Neural cell (in vitro differentiated cells): ENCODE measurements at regions not wholly inside any gene's neighbourhood (a gene's known extent, or its start where the extent isn't known, plus 50 kb on each side); places are given as distances from the start of the nearest gene placed in this dataset.

Source experiments
- H2AFZ ChIP-seq: fragments of 200-600, 300-800 bp; sonication (generic), shearing (Covaris generic); 2 replicates; pipeline ENCODE4 v1.6.0; 2014; ENCODE audit warnings: low read depth, mild to moderate bottlenecking, antibody characterized with exemption, low read length, moderate library complexity
- H3F3A ChIP-seq: fragments of 200-600 bp; shearing (Covaris generic); 2 replicates; pipeline ENCODE4 v1.6.1; 2016; ENCODE audit warnings: mild to moderate bottlenecking, moderate library complexity, mixed read lengths, antibody characterized with exemption, low read length; ENCODE audit not compliant: insufficient read depth, poor library complexity, severe bottlenecking
- H3K27ac ChIP-seq: fragments of 200-600, 300-800 bp; sonication (generic), shearing (Covaris generic); 2 replicates; pipeline ENCODE4 v1.5.1; 2014; ENCODE audit warnings: mild to moderate bottlenecking, low read length, moderate library complexity
- H3K27me3 ChIP-seq: fragments of 300-800, 200-600 bp; sonication (generic), shearing (Covaris generic); 2 replicates; pipeline ENCODE4 v1.6.0; 2014; ENCODE audit warnings: mild to moderate bottlenecking, low read depth, low read length, moderate library complexity; ENCODE audit not compliant: insufficient read depth
- H3K36me3 ChIP-seq: fragments of 300-800, 200-600 bp; sonication (generic), shearing (Covaris generic); 2 replicates; pipeline ENCODE4 v1.5.1; 2014; ENCODE audit warnings: mild to moderate bottlenecking, antibody characterized with exemption, low read length, moderate library complexity; ENCODE audit not compliant: insufficient read depth
- H3K4me2 ChIP-seq: fragments of 300-800, 200-600 bp; sonication (generic), shearing (Covaris generic); 2 replicates; pipeline ENCODE4 v1.6.0; 2014; ENCODE audit warnings: mild to moderate bottlenecking, low read length
- H3K4me3 ChIP-seq: fragments of 300-800, 200-600 bp; sonication (generic), shearing (Covaris generic); 2 replicates; pipeline ENCODE4 v1.5.1; 2014; ENCODE audit warnings: mild to moderate bottlenecking, low read length, moderate library complexity
- H3K79me2 ChIP-seq: fragments of 200-600 bp; shearing (Covaris generic); replicated peaks from 2 replicates; pipeline ENCODE4 v1.6.0; 2014; ENCODE audit warnings: mild to moderate bottlenecking, low read length, moderate library complexity; ENCODE audit not compliant: insufficient read depth
- H3K9ac ChIP-seq: fragments of 300-800, 200-600 bp; sonication (generic), shearing (Covaris generic); 2 replicates; pipeline ENCODE4 v1.6.1; 2016; ENCODE audit warnings: mild to moderate bottlenecking, low read length, mixed read lengths
- H3K9me2 ChIP-seq: fragments of 200-600 bp; shearing (Covaris generic); 2 replicates; pipeline ENCODE4 v1.6.1; 2016; ENCODE audit warnings: mild to moderate bottlenecking, low read length, mixed read lengths; ENCODE audit not compliant: insufficient read depth
- H3K9me3 ChIP-seq: fragments of 200-600, 300-800 bp; sonication (generic), shearing (Covaris generic); 2 replicates; pipeline ENCODE4 v1.6.1; 2016; ENCODE audit warnings: mild to moderate bottlenecking, mixed run types, low read length, moderate library complexity, mixed read lengths
- H4K20me1 ChIP-seq: fragments of 200-600 bp; shearing (Covaris generic); 2 replicates; pipeline ENCODE4 v1.6.1; 2016; ENCODE audit warnings: mild to moderate bottlenecking, mixed run types; ENCODE audit not compliant: insufficient read depth
- CTCF ChIP-seq: fragments of 450-650 bp; IDR thresholded peaks from 2 replicates; pipeline ENCODE4 v1.5.1; 2014; ENCODE audit warnings: antibody characterized with exemption, mild to moderate bottlenecking, moderate library complexity; ENCODE audit not compliant: poor library complexity, severe bottlenecking
- EP300 ChIP-seq: fragments of 450-650 bp; conservative IDR thresholded peaks from 2 replicates; pipeline ENCODE4 v1.6.1; 2014; ENCODE audit warnings: antibody characterized with exemption, mild to moderate bottlenecking, moderate library complexity; ENCODE audit not compliant: poor library complexity, severe bottlenecking
- EZH2 ChIP-seq: fragments of 200-600, 300-800 bp; shearing (Covaris generic), sonication (generic); IDR thresholded peaks from 2 replicates; pipeline ENCODE4 v1.6.1; 2014; ENCODE audit warnings: antibody characterized with exemption, low read length, borderline replicate concordance, mild to moderate bottlenecking; ENCODE audit not compliant: insufficient read depth, poor library complexity, severe bottlenecking
- MXI1 ChIP-seq: fragments of 450-650 bp; conservative IDR thresholded peaks from 2 replicates; pipeline ENCODE4 v1.6.1; 2014; ENCODE audit warnings: antibody characterized with exemption, mild to moderate bottlenecking; ENCODE audit not compliant: poor library complexity, severe bottlenecking
- POLR2AphosphoS5 ChIP-seq: IDR thresholded peaks from 2 replicates; pipeline ENCODE4 v1.6.1; 2012
- RAD21 ChIP-seq: fragments of 450-650 bp; conservative IDR thresholded peaks from 2 replicates; pipeline ENCODE4 v1.6.1; 2014; ENCODE audit warnings: antibody characterized with exemption, mild to moderate bottlenecking, moderate library complexity
- REST ChIP-seq: IDR thresholded peaks from 2 replicates; pipeline ENCODE4 v1.6.1; 2012; ENCODE audit warnings: borderline replicate concordance
- SMC3 ChIP-seq: fragments of 450-650 bp; conservative IDR thresholded peaks from 2 replicates; pipeline ENCODE4 v1.6.1; 2014; ENCODE audit warnings: antibody characterized with exemption, mild to moderate bottlenecking, moderate library complexity; ENCODE audit not compliant: poor library complexity
- TAF1 ChIP-seq: IDR thresholded peaks from 2 replicates; pipeline ENCODE4 v1.6.1; 2012; ENCODE audit warnings: low read depth

GRCh38 chr6:2388554-2389324 lies 143.3 kb upstream of the GMDS start:
- Histone ChIP-seq H3F3A (no peaks in the 10 kb centered on the region), H2AFZ (no peak overlapping the region), H3K9me3 (no peaks in the 10 kb centered on the region), H3K36me3 (no peaks in the 10 kb centered on the region), H4K20me1 (no peaks in the 10 kb centered on the region), H3K9me2 (no peaks in the 10 kb centered on the region), H3K27ac (no peak overlapping the region), H3K9ac (no peak overlapping the region), H3K79me2 (no peaks in the 10 kb centered on the region), H3K4me2 (no peak overlapping the region), H3K4me3 (no peak overlapping the region), H3K27me3 (no peaks in the 10 kb centered on the region)
- TF ChIP-seq SMC3 (no peak), REST (no peak), TAF1 (no peak), MXI1 (no peak), EP300 (no peak), POLR2AphosphoS5 (no peak), EZH2 (no peak), RAD21 (no peak), CTCF (no peak)

GRCh38 chr6:2387445-2387844 lies 142.0 kb upstream of the GMDS start:
- Histone ChIP-seq H4K20me1 (no peaks in the 10 kb centered on the region), H2AFZ (no peak overlapping the region), H3K27ac (no peak overlapping the region), H3K79me2 (no peaks in the 10 kb centered on the region), H3F3A (no peaks in the 10 kb centered on the region), H3K9me3 (no peaks in the 10 kb centered on the region), H3K27me3 (no peaks in the 10 kb centered on the region), H3K4me2 (no peak overlapping the region), H3K36me3 (no peaks in the 10 kb centered on the region), H3K9me2 (no peaks in the 10 kb centered on the region), H3K4me3 (no peak overlapping the region), H3K9ac (no peak overlapping the region)
- TF ChIP-seq SMC3 (no peak), CTCF (no peak), REST (no peak), POLR2AphosphoS5 (no peak), EP300 (no peak), MXI1 (no peak), RAD21 (no peak), EZH2 (no peak), TAF1 (no peak)
